ENCODE measurements at regions not wholly inside any gene's neighbourhood (a gene's known extent, or its start where the extent isn't known, plus 50 kb on each side); places are given as distances from the start of the nearest gene placed in this dataset.

GRCh38 chr10:21167288-21168010 lies 270.3 kb upstream of the NEBL start:
- TF ChIP-seq EZH2 (IDR thresholded peaks at IDR 0.05; ENCODE audit: low read length), result no peak
- TF ChIP-seq, protein P1, sequence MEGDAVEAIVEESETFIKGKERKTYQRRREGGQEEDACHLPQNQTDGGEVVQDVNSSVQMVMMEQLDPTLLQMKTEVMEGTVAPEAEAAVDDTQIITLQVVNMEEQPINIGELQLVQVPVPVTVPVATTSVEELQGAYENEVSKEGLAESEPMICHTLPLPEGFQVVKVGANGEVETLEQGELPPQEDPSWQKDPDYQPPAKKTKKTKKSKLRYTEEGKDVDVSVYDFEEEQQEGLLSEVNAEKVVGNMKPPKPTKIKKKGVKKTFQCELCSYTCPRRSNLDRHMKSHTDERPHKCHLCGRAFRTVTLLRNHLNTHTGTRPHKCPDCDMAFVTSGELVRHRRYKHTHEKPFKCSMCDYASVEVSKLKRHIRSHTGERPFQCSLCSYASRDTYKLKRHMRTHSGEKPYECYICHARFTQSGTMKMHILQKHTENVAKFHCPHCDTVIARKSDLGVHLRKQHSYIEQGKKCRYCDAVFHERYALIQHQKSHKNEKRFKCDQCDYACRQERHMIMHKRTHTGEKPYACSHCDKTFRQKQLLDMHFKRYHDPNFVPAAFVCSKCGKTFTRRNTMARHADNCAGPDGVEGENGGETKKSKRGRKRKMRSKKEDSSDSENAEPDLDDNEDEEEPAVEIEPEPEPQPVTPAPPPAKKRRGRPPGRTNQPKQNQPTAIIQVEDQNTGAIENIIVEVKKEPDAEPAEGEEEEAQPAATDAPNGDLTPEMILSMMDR (optimal IDR thresholded peaks at IDR 0.05 in 1 of 3, IDR thresholded peaks at IDR 0.05 in 1 of 3, conservative IDR thresholded peaks at IDR 0.05 in 1 of 3; ENCODE audit: extremely low read depth in 1 of 3, insufficient read depth in 2 of 3, low read length in 3 of 3), result no peak

Data from keratinocyte (primary cell).